ENCODE measurements at regions not wholly inside any gene's neighbourhood (a gene's known extent, or its start where the extent isn't known, plus 50 kb on each side); places are given as distances from the start of the nearest gene placed in this dataset.

DNA sequence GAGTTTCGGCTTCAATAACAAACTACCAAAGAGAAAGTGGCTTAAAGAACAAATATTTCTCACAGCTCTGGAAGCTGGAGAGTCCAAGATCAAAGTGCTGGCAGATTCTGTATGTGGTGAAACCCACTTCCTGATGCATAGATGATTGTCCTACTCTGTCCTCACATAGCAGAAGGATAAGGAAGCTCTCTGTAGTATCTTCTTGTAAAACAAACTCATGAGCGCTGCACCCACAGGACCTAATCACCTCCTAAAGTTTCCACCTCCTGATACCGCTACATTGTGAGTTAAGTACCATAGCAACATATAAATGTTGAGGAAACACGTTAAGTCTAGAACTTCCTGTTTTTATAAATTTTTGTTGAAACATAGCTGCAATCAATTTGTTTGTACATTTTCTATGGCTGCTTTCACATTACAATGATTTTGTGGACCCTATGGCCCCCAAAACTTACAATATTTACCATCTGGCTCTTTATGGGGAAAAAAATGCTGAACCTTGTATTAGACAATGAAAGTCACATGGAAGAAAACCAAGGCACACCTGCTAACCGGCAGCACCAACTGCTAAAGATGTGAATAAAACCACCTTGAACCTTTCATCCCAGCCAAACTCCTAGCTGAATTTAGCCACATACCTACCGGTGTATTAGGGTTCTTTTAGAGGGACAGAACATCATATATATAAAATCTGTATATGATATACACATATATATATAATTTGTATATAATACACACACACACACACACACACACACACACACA lies 1423.4 kb downstream of the NCAM2 start:
- DNase-seq, result peak in 1 of 2 donors; percentile 13

- DNase-seq, result no peak
These were observed 1440.3 kb downstream of the NCAM2 start for GRCh38 chr21:22438428-22439086.

DNA sequence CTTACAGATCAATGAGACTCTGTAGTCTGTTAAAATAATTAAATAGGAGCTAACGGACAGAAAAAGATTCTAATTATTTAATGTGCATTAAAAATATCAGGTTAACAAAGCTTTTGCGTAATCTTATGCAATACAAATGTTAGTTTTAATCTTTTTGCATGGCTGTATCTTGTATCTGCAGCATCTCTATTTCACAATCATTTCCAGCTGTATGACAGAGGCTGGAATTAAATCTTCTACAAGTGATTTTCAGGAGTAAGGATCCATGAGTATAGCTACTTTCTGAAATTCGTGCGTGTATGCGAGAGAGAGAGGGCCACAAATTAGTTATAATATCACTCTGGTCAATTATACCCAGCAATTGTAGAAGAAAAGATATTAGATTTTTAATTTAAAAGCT lies 1446.8 kb downstream of the NCAM2 start:
- no peak for DNase-seq

GRCh38 chr21:22450507-22450906 lies 1452.3 kb downstream of the NCAM2 start:
- no peak for DNase-seq

DNA sequence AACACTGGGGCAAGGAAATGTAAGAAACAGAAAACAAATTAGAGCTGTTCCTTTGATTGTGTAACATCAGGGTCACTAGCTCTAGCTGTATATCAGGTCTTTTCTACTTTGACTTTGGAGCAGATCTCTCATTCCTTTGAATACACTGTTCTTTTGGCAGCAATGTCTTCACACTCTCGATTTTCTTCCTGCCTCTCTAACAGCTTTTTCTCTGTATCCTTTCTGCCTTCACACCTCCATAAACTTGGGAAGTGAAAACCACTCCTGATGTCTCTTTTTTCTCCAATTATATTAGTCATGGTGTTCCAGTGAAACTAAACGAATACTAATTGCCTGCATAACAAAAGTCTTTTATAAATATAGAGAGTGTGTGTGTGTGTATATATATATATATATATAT lies 1458.0 kb downstream of the NCAM2 start:
- no peak for DNase-seq

DNA sequence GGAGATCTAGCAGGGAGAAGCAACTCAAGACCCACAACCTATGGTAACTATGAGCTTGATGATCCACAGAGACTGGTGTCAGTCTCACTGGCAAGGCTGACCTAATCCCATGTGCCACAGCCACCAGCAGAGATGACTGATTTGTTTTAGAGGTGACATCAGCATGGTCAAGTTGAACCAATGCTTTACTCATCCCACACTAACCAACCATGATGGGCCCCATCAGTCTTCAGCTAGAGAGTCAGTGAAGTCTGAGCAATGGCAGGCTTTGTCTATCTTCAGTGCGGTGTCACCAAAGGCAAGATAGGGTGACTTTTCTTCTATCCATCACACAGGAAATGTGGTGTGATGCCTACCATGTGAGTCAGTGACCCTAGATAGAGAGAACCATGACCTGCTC lies 1470.7 kb downstream of the NCAM2 start:
- no peak for DNase-seq

- DNase-seq, result no peak
These were observed 1476.2 kb downstream of the NCAM2 start for GRCh38 chr21:22474403-22474802.

DNA sequence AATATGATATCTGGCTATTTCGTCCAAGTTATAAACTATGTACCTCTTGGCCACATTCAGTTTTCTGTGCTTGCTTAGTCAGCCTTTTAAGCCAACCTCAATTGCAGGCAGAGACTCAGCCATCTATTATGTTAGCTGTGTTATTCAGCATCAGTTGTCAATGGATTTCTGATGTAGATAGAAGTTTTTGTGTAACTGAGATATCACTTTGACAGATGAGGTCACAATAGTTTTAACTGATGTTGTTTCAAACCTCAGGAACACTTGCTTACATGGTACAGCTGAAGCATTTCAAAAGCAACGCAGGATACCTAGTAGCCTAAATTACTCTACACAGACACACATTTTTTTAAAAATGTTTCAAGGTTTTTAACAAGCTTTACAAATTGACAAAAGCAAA lies 1478.0 kb downstream of the NCAM2 start:
- no peak for DNase-seq

DNA sequence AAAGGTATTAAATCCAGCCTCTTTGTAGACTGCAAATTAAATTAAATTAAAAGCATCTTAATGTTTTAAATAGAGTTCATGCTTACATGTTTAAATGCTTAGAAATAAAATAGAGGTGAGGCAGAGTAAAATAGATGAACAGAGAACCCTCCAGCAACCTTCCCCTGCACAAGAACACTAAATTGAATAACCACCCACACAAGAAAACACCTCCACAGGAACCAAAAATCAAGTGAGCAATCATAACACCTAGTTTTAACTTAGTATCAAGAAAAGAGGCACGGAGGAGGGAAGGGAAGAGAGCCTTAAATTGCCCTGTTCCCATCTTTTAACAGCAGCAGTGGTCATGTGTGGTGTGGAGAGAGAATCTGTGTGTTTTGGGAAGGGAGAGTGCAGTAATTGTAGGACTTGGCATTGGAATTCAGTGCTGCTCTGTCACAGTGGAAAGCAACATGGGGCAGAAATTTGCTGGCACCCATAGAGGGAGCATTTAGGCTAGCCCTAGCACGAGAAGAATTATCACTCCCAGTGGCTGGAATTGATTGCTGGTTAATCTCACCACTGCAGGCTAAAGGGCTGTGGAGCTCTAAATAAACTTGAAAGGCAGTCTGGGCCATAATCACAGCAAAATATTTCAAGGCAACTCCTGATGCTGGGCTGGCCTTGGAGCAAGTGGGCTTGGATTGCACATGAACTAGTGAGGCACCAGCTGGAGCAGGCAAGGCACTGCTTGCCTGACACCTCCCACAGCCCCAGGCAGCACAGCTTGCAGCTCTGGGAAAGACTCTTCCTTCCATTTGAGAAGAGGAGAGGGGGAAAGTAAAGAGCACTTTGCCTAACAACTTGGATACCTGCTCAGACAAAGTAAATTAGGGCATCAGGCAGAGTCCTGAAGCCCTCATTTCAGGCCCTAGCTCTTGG lies 1478.8 kb downstream of the NCAM2 start:
- no peak for DNase-seq

- DNase-seq, result no peak
These were observed 1491.8 kb downstream of the NCAM2 start for GRCh38 chr21:22490049-22490448.

- no peak for DNase-seq
These were observed 1518.0 kb downstream of the NCAM2 start for GRCh38 chr21:22516230-22516629.

DNA sequence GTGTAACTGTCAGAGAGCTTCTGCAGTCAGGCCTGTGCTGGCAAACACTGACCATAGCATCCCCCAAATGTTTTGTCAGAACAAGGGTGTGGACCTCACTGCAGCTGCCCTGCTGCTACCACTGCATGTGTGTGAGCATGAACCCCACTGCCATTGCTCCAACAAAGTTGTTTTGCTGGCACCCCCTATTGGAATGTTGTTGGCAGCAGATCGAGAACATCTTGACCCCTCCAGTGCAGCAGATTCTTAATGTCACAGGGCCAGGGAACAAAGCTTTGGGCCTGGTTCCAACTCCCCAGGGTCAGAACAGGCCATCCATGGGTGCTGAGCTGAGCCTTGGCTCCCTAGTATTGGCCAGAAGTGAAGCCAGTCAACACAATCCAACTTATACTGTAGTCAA lies 1537.4 kb downstream of the NCAM2 start:
- no peak for DNase-seq

GRCh38 chr21:22536509-22536908 lies 1538.3 kb downstream of the NCAM2 start:
- DNase-seq, result no peak

DNA sequence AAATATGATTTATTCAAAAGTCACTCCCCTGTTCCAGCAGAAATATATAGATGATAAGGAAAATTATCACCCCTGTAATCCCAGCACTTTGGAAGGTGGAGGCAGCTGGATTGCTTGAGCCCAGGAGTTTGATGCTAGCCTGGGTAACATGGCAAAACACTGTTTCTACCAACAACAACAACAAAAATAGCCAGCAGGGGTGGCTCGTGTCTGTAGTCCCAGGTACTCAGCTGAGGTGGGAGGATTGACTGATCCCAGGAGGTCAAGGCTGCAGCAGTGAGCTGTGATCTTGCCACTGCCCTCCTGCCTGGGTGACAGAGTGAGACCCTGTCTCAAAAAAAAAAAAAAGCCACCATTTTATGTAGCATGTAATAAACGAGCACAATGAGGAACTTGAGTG lies 1546.5 kb downstream of the NCAM2 start:
- DNase-seq, result no peak

DNA sequence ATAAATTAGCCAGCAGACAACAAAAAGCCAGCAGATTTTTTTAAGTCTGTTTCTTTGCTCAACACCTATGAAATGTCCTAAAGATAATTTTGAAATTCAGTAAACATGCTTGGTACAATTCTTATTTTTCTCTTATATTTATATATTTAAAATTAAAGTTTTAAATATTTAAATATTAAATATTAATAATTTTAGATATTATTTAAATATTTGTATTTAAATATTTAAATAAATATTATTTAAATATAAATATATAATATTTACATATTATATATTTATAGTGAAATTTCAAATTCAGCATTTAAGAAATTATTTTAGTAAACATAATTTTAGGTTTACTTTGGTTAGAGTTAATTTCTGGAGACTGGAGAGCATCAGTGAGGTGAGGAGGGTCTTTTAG lies 1554.2 kb downstream of the NCAM2 start:
- no peak for DNase-seq

- no peak for DNase-seq
These were observed 1556.6 kb downstream of the NCAM2 start for GRCh38 chr21:22554690-22555316.

GRCh38 chr21:22556829-22557228 lies 1558.6 kb downstream of the NCAM2 start:
- DNase-seq, result no peak

DNA sequence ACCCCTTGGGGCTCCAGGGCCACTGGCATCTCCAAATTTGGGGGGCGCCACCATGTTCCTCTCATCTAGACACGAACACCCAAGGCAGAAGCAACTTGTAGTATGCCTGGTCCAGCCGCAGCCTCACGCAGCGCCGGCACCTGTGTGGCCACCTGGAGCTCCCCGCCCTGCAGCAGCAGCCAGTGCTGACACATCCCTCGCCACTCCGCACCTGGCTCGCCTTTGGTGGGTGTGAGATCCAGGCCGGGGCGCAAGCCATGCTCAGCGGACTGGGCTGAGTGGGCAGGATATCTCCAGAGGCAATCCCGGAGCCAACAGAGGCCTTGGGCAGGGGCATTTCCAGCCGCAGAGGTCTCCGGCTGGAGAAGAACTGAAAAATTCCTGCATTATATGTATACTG lies 1563.7 kb downstream of the NCAM2 start:
- no peak for DNase-seq

DNA sequence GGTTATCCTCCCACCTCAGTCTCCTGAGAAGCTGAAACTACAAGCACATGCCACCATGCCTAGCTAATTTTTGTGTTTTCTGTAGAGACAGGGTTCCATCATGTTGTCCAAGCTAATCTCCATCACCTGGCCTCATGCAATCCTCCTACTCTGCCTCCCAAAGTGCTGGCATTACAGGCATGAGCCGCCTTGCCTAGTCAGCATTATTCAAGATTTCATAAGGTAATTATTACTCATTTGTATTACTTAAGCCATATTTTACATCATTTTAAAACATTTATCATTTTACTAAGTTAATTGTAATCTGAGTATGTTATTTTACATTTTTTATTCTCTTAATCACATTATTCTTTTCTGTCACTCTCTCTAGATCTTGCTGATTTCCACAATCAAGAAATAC lies 1575.6 kb downstream of the NCAM2 start:
- no peak for DNase-seq

- no peak for DNase-seq
These were observed 1577.0 kb downstream of the NCAM2 start for GRCh38 chr21:22575165-22575584.

DNA sequence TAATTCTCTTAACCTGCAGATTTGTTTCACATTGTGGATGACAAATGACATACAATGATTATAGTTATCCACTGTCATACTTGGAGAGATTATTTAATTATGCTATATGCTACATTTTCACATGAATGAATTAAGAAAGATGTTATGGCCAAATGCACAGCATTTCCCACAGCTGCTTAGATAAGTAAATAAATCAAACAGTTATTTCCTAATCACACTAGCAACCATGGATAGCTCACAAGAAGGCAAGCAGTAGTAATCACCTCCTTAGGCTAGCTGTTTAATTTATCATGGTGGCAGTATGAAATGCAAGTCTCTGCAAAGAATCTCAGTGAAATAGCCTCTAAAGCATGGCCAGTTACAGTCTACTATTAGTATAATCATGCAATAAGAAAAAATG lies 1581.5 kb downstream of the NCAM2 start:
- no peak for DNase-seq

GRCh38 chr21:22582026-22582425 lies 1583.8 kb downstream of the NCAM2 start:
- no peak for DNase-seq

DNA sequence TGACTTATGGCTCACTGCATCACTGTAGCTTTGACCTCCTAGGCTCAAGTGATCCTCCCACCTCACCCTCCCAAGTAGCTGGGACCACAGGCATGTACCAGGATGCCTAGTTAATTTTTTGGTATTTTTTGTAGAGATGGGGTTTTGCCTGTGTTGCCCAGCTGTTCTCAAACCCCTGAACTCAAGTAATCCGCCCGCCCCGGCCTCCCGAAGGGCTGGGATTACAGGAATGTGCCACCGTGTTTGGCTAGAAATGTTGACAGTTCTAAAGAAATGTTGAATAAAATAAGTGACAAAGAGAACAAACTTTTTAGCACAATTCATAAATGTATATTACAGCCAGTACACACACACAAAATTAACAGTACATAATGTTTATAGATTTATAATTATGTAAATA lies 1586.1 kb downstream of the NCAM2 start:
- no peak for DNase-seq

Data from CD4-positive, alpha-beta T cell treated with Interleukin-4 for 1 hour (primary cell).